Astrocyte (in vitro differentiated cells and primary cell): ENCODE measurements at regions not wholly inside any gene's neighbourhood (a gene's known extent, or its start where the extent isn't known, plus 50 kb on each side); places are given as distances from the start of the nearest gene placed in this dataset.

Experiments used
- EZH2 ChIP-seq: IDR thresholded peaks from 2 replicates; pipeline ENCODE4 v1.6.1; 2012; ENCODE audit warnings: mild to moderate bottlenecking, low read length, inconsistent platforms; ENCODE audit not compliant: insufficient read depth
- TF ChIP-seq, protein P1 (sequence below): IDR thresholded peaks from 2 replicates; pipeline ENCODE4 v1.5.1; 2011; ENCODE audit warnings: low read depth, mild to moderate bottlenecking, inconsistent platforms, low read length, moderate library complexity; ENCODE audit not compliant: insufficient read depth

- TF ChIP-seq EZH2, result no peak
- TF ChIP-seq, protein P1, sequence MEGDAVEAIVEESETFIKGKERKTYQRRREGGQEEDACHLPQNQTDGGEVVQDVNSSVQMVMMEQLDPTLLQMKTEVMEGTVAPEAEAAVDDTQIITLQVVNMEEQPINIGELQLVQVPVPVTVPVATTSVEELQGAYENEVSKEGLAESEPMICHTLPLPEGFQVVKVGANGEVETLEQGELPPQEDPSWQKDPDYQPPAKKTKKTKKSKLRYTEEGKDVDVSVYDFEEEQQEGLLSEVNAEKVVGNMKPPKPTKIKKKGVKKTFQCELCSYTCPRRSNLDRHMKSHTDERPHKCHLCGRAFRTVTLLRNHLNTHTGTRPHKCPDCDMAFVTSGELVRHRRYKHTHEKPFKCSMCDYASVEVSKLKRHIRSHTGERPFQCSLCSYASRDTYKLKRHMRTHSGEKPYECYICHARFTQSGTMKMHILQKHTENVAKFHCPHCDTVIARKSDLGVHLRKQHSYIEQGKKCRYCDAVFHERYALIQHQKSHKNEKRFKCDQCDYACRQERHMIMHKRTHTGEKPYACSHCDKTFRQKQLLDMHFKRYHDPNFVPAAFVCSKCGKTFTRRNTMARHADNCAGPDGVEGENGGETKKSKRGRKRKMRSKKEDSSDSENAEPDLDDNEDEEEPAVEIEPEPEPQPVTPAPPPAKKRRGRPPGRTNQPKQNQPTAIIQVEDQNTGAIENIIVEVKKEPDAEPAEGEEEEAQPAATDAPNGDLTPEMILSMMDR, result no peak
Measured at GRCh38 chr2:8018956-8019355, 662.9 kb upstream of the ID2 start.
